HG02981 (cell line): ENCODE measurements at regions not wholly inside any gene's neighbourhood (a gene's known extent, or its start where the extent isn't known, plus 50 kb on each side); places are given as distances from the start of the nearest gene placed in this dataset.
"Not testable (repeated sequence)": the region's sequence is repeated elsewhere in the genome, so short reads cannot be mapped to it uniquely, and the experiment has no call there.

Source experiments
- ATAC-seq: cut with Tn5 transposase; IDR thresholded peaks from one replicate; pipeline ENCODE4 v1.9.1; 2021; ENCODE audit warnings: mild to moderate bottlenecking, moderate library complexity; ENCODE audit not compliant: unreplicated experiment

- no peak for ATAC-seq
These were observed 57.3 kb upstream of the NOVA1 start for GRCh38 chr14:26655128-26655527.

- no peak for ATAC-seq
These were observed 65.7 kb upstream of the NOVA1 start for GRCh38 chr14:26663506-26663905.

- not testable (repeated sequence) for ATAC-seq
These were observed 81.0 kb upstream of the NOVA1 start for GRCh38 chr14:26678732-26679420.

- ATAC-seq, result no peak
These were observed 87.6 kb upstream of the NOVA1 start for GRCh38 chr14:26685401-26685800.

GRCh38 chr14:26687301-26687837, 89.5 kb upstream of the NOVA1 start:
- no peak for ATAC-seq

GRCh38 chr14:26694521-26694920, 96.7 kb upstream of the NOVA1 start:
- no peak for ATAC-seq

GRCh38 chr14:26702721-26703230, 104.9 kb upstream of the NOVA1 start:
- ATAC-seq, result no peak

GRCh38 chr14:26703686-26704366, 106.0 kb upstream of the NOVA1 start:
- ATAC-seq, result no peak

GRCh38 chr14:26707234-26707633, 109.4 kb upstream of the NOVA1 start:
- no peak for ATAC-seq

GRCh38 chr14:26709019-26709418, 111.2 kb upstream of the NOVA1 start:
- no peak for ATAC-seq

GRCh38 chr14:26719514-26719913, 121.7 kb upstream of the NOVA1 start:
- ATAC-seq, result no peak

GRCh38 chr14:26722258-26722657, 124.4 kb upstream of the NOVA1 start:
- ATAC-seq, result no peak

- no peak for ATAC-seq
These were observed 132.0 kb upstream of the NOVA1 start for GRCh38 chr14:26729851-26730250.

- ATAC-seq, result no peak
These were observed 133.2 kb upstream of the NOVA1 start for GRCh38 chr14:26730929-26731618.

- ATAC-seq, result no peak
These were observed 138.0 kb upstream of the NOVA1 start for GRCh38 chr14:26735811-26736210.

GRCh38 chr14:26738571-26738970, 140.7 kb upstream of the NOVA1 start:
- ATAC-seq, result no peak

GRCh38 chr14:26741711-26742212, 143.9 kb upstream of the NOVA1 start:
- ATAC-seq, result no peak

GRCh38 chr14:26743284-26743683, 145.5 kb upstream of the NOVA1 start:
- ATAC-seq, result no peak

- no peak for ATAC-seq
These were observed 147.1 kb upstream of the NOVA1 start for GRCh38 chr14:26744903-26745302.

- ATAC-seq, result no peak
These were observed 163.7 kb upstream of the NOVA1 start for GRCh38 chr14:26761532-26761931.

GRCh38 chr14:26765301-26765700, 167.5 kb upstream of the NOVA1 start:
- no peak for ATAC-seq
